Uterus (tissue), 2 donors: ENCODE measurements at regions not wholly inside any gene's neighbourhood (a gene's known extent, or its start where the extent isn't known, plus 50 kb on each side); places are given as distances from the start of the nearest gene placed in this dataset.

Experiments
- CTCF ChIP-seq, 4 experiments: fragments of 200-600 bp in 2 of 4; fragments of 450-650 bp in 2 of 4; sonication (generic) in 2 of 4; IDR thresholded peaks; one replicate each; pipeline ENCODE4 v1.5.1; 2016 to 2019; ENCODE audit warnings: antibody characterized with exemption in 4 of 4, mild to moderate bottlenecking in 2 of 4, moderate library complexity in 1 of 4
- POLR2A ChIP-seq, 2 donors: fragments of 450-650 bp; IDR thresholded peaks; one replicate each; pipeline ENCODE4 v1.6.1; 2016; ENCODE audit warnings: antibody characterized with exemption in 2 of 2, mild to moderate bottlenecking in 1 of 2, moderate library complexity in 1 of 2

- TF ChIP-seq CTCF (IDR thresholded peaks at IDR 0.05) (no peak), POLR2A (IDR thresholded peaks at IDR 0.05) (no peak)
These were observed 165.2 kb downstream of the C1orf94 start for GRCh38 chr1:34341896-34342295.
